ENCODE measurements at regions not wholly inside any gene's neighbourhood (a gene's known extent, or its start where the extent isn't known, plus 50 kb on each side); places are given as distances from the start of the nearest gene placed in this dataset.

GRCh38 chr1:233516732-233517131 is 97.2 kb upstream of the KCNK1 start:
- DNase-seq (ENCODE audit: low read depth in 3 of 3): no peak

- DNase-seq (ENCODE audit: low read depth in 3 of 3): peak in 1 of 3 donors; percentile 8
Measured at GRCh38 chr1:233518344-233518743, 95.6 kb upstream of the KCNK1 start.

GRCh38 chr1:233520261-233521191 is 93.4 kb upstream of the KCNK1 start:
- DNase-seq (ENCODE audit: low read depth in 3 of 3): no peak

GRCh38 chr1:233523047-233523446 is 90.9 kb upstream of the KCNK1 start:
- no peak for DNase-seq (ENCODE audit: low read depth in 3 of 3)

DNA sequence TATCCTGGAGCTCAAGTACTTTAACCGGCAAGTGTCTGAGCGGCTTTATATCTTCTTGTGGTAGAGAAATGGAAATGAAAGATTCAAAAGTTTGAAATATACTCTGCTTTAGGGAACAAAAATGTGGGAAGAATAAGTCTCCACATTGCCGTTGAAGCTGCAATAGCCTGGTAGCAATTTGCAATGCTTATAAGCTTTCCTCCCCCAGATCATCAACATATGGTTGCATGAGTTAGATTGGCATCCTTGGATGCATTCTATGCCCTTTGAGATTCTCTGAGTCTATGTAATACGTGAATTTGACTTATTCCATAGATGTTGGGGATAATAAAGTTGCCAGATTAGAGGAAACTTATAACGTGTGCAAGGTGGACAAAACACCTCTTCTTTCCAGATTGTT is 86.1 kb upstream of the KCNK1 start:
- DNase-seq (ENCODE audit: low read depth in 3 of 3): no peak

- DNase-seq (ENCODE audit: low read depth in 3 of 3): no peak
Measured at GRCh38 chr1:233530665-233531386, 83.1 kb upstream of the KCNK1 start.

DNA sequence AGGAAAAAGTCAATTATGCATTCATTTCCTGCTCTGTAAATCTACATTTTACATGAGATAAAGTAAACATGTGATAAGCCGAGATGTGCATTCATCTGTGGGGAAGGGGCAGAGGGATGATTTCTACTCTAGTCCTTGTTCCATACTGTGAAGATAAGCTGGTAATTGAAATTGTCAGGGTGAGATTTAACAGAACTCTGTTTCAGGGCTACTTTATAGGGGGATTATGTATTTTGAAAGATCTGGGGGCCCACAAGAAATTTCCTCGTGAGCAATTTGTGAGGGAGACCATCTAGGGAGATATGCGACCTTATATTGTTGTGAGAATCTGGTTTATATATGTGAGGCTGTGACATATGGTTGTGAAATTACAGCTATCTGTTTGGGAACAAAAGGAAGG is 73.1 kb upstream of the KCNK1 start:
- no peak for DNase-seq (ENCODE audit: low read depth in 3 of 3)

DNA sequence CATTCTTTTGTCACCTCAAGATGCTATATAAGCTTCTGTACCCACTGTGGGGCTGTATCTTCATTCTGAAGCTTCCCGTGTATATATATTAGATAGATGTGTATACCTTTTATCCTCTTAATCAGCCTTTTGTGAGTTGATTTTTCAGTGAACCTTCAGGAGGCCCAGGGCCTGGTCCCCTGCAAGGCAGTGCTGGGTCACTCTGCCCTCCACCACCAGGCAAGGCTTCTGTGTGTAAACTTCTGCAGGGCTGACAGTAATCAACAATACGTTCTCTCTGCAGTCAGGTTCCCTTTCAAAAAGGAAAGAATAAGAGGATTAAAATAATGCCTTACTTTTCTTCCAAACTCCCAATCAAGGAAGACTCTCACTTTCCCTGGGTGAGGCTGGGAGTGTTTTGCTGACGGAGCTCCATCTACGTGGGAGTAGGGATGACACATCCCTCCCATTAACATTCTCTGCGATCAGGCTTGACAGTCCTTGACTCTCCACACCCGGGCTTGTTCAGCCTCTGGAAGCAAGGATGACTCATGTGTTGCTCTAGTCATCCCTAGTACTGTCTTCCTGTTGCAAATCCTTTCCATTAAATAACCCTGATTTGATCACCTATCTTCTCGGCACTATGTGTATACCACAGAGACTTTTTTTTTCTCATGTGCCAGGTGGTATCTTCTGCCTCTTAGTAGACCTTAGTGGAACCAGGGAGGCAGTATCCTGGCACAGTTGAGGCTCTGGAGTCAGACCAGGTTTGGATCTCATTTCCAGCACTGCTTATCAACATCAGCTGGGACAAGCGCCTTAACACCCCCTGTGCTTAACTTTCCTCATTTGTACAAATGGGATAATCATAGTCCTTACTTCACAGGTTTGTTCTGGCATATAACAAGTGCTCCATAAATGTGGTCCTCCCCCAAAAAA is 70.3 kb upstream of the KCNK1 start:
- DNase-seq (ENCODE audit: low read depth in 3 of 3): no peak

DNA sequence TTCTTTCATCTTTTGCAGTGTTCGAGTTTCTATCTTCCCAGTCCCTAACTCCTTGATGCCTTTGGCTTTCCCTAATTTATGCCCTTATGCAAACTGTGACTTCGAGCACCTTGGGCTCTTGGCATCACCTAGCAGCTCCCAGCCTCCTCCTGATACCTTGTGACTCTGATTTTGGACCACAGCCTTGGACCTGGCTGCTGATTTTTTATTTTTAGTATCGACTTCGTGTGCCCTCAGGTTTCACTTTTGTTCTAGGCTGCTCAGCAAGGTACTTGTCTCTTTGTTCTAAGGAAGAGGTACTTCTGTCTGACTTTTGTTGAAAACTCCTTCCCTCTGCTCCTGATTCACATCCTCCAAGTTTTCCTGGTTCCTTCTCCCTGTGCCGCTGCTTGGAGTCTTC is 69.6 kb upstream of the KCNK1 start:
- no peak for DNase-seq (ENCODE audit: low read depth in 3 of 3)

DNA sequence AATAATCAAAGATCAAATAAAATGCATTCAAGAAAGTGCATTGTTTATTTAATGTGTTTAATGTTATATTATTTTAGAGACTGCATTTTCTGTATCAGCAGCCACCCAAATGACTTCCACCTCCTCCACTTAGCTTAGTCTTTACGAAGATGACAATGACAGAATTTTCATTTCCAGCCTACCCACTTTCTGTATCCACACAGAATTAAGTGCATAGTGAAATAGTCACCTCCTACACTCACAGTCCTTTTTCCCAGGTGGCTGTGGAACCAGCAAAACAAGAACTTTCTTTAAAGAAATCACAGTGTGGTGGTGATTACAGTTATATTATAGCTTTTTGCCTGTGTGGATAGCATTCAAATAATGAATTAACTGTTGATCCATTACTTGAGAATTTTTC is 66.2 kb upstream of the KCNK1 start:
- DNase-seq (ENCODE audit: low read depth in 3 of 3): no peak

GRCh38 chr1:233549404-233549803 is 64.5 kb upstream of the KCNK1 start:
- DNase-seq (ENCODE audit: low read depth in 3 of 3): no peak

DNA sequence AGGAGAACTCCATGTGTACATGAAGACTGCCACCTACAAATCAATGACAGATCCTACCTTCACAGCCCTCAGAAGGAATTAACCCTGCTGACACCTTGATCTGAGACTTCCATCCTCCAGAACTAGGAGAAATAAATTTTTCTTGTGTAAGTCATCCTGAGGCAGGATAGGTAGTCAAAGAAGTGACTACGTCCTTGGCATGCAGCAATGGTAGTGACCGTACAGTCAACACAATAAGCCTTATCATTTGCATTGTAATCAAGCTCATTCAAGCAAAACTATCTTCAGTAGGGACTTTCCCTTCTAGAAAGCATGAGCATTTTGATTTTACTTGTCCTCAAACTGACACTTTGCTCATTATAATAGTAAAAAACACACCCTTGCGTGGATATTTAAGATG is 64.0 kb upstream of the KCNK1 start:
- no peak for DNase-seq (ENCODE audit: low read depth in 3 of 3)

DNA sequence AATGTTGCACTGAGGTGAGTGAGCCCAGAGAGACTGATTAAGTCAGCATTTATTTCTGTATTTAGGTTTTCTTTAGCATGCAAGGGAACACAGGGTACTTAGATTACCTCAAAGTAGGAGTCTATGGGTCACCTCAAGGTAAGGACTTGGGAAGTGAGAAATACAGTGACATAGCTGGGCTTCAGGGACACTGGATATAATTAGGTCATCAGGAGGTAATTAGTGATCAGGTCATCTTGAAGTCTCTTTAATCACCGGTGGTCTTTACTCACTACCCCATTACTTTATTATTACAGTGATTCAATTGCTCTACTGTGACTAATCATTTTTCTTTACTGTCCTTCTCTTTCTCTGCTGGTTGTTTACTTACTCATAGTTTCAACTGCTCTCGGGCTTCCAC is 59.9 kb upstream of the KCNK1 start:
- no peak for DNase-seq (ENCODE audit: low read depth in 3 of 3)

DNA sequence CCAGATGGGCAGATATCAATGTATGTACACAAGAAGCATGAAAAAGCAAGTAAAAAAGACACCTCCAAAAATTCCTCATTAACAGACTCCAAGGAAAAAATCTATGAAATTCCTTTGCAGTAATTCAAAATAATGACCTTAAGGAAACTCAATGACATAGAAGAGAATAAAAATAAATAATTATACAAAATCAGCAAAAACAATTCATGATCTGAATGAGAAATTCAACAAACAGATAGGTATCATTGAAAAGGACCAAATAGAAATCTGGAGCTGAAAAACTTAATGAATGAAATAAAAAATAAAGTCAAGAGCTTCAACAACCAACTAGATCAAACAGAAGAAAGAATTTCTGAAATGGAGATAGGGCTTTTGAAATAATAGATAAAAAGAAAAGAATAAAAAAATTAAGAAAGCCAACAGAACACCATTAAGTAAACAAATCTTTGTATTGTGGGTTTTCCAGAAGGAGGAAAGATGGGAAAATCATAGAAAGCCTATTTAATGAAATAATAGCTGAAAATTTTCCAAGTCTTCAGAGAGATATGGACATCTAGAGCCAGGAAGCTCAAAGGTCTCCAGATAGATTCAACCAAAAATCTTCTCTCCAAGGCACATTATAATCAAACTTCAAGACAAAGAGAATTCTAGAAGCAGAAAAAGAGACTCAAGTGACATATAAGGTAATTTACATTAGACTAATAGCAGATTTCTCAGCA is 52.0 kb upstream of the KCNK1 start:
- no peak for DNase-seq (ENCODE audit: low read depth in 3 of 3)
